GM23338 (cell line): ENCODE measurements at regions not wholly inside any gene's neighbourhood (a gene's known extent, or its start where the extent isn't known, plus 50 kb on each side); places are given as distances from the start of the nearest gene placed in this dataset.

Source experiments
- ATAC-seq: fragments of 200-7000 bp; cut with Tn5 transposase; 3 replicates; pipeline ENCODE4 v1.9.1; 2020
- DNase-seq: peaks from one replicate; pipeline ENCODE4 v3.0.0-alpha.2; 2015; ENCODE audit warnings: low spot score
- H2AFZ ChIP-seq: fragments of 200-600 bp; sonication (generic); 2 replicates; pipeline ENCODE4 v1.8.0; 2016; ENCODE audit warnings: antibody characterized with exemption, mild to moderate bottlenecking, moderate library complexity
- H3F3A ChIP-seq: fragments of 200-600 bp; sonication (generic); replicated peaks from 2 replicates; pipeline ENCODE4 v1.8.0; 2017; ENCODE audit warnings: antibody characterized with exemption, mixed run types, low read depth
- H3K27ac ChIP-seq: fragments of 200-600 bp; sonication (generic); 2 replicates; pipeline ENCODE4 v1.6.1; 2016; ENCODE audit warnings: low read depth
- H3K27me3 ChIP-seq: fragments of 200-600 bp; sonication (generic); 2 replicates; pipeline ENCODE4 v1.8.0; 2016; ENCODE audit warnings: mild to moderate bottlenecking, mixed run types, moderate library complexity; ENCODE audit not compliant: insufficient read depth
- H3K36me3 ChIP-seq: fragments of 200-600 bp; sonication (generic); 2 replicates; pipeline ENCODE4 v1.8.0; 2016; ENCODE audit warnings: mild to moderate bottlenecking; ENCODE audit not compliant: insufficient read depth
- H3K4me1 ChIP-seq: fragments of 200-600 bp; sonication (generic); 2 replicates; pipeline ENCODE4 v1.8.0; 2016; ENCODE audit warnings: mild to moderate bottlenecking, moderate library complexity; ENCODE audit not compliant: insufficient read depth
- H3K4me2 ChIP-seq: fragments of 200-600 bp; sonication (generic); 2 replicates; pipeline ENCODE4 v1.7.1; 2017; ENCODE audit warnings: mixed run types
- H3K4me3 ChIP-seq: fragments of 200-600 bp; sonication (generic); 2 replicates; pipeline ENCODE4 v1.6.1; 2016; ENCODE audit warnings: mixed run types
- H3K79me2 ChIP-seq: fragments of 200-600 bp; sonication (generic); replicated peaks from 2 replicates; pipeline ENCODE4 v1.8.0; 2017; ENCODE audit warnings: mild to moderate bottlenecking; ENCODE audit not compliant: insufficient read depth
- H3K9me2 ChIP-seq: fragments of 200-600 bp; sonication (generic); 2 replicates; pipeline ENCODE4 v1.8.0; 2017; ENCODE audit not compliant: insufficient read depth
- H4K20me1 ChIP-seq: fragments of 200-600 bp; sonication (generic); replicated peaks from 2 replicates; pipeline ENCODE4 v1.8.0; 2017; ENCODE audit warnings: mild to moderate bottlenecking; ENCODE audit not compliant: insufficient read depth
- H3K27ac Mint-ChIP-seq: 2 replicates; pipeline ENCODE4 v1.8.0; 2020; ENCODE audit warnings: inconsistent platforms, mild to moderate bottlenecking, moderate library complexity, mixed read lengths
- H3K27me3 Mint-ChIP-seq: 3 replicates; pipeline ENCODE4 v1.8.0; 2022; ENCODE audit warnings: low read depth, mild to moderate bottlenecking, moderate library complexity, mixed read lengths, inconsistent platforms; ENCODE audit not compliant: insufficient read depth, poor library complexity
- H3K36me3 Mint-ChIP-seq: 3 replicates; pipeline ENCODE4 v1.8.0; 2021; ENCODE audit warnings: low read depth, mild to moderate bottlenecking, inconsistent platforms, moderate library complexity, mixed read lengths
- H3K4me1 Mint-ChIP-seq: 3 replicates; pipeline ENCODE4 v1.8.0; 2020; ENCODE audit warnings: mild to moderate bottlenecking, inconsistent platforms, mixed read lengths
- H3K4me3 Mint-ChIP-seq: 3 replicates; pipeline ENCODE4 v1.8.0; 2021; ENCODE audit warnings: moderate library complexity, mild to moderate bottlenecking, inconsistent platforms, mixed read lengths
- H3K9me3 Mint-ChIP-seq: 3 replicates; pipeline ENCODE4 v1.8.0; 2020; ENCODE audit warnings: moderate library complexity, mild to moderate bottlenecking, inconsistent platforms, mixed read lengths
- CREB1 ChIP-seq: fragments of 250-450 bp; sonication (Bioruptor Pico); IDR thresholded peaks from 2 replicates; pipeline ENCODE4 v1.5.0; 2020; ENCODE audit warnings: low read depth, mild to moderate bottlenecking, moderate library complexity
- CTCF ChIP-seq, 2 experiments: fragments of 200-600 bp in 1 of 2; sonication (generic) in 1 of 2; conservative IDR thresholded peaks; 2 replicates each; pipeline versions ENCODE4 v1.5.1 to v1.6.1; 2016 to 2017; ENCODE audit warnings: antibody characterized with exemption in 2 of 2, low read depth in 2 of 2, mild to moderate bottlenecking in 2 of 2, moderate library complexity in 1 of 2
- EZH2 ChIP-seq: fragments of 200-600 bp; sonication (generic); IDR thresholded peaks from one replicate; pipeline ENCODE4 v1.8.0; 2017; ENCODE audit warnings: antibody characterized with exemption, mild to moderate bottlenecking, low read depth; ENCODE audit not compliant: unreplicated experiment
- EZH2phosphoT487 ChIP-seq: fragments of 200-600 bp; sonication (generic); IDR thresholded peaks from one replicate; pipeline ENCODE4 v1.8.1; 2018; ENCODE audit warnings: antibody characterized with exemption; ENCODE audit not compliant: unreplicated experiment
- JUNB ChIP-seq: IDR thresholded peaks from one replicate; pipeline ENCODE4 v1.6.1; 2016; ENCODE audit warnings: antibody characterized with exemption; ENCODE audit not compliant: unreplicated experiment
- NANOG ChIP-seq: IDR thresholded peaks from 2 replicates; pipeline ENCODE4 v1.6.1; 2016; ENCODE audit warnings: antibody characterized with exemption, borderline replicate concordance
- POLR2AphosphoS5 ChIP-seq: IDR thresholded peaks from 2 replicates; pipeline ENCODE4 v1.6.1; 2016; ENCODE audit warnings: antibody characterized with exemption, low read depth
- STAT1 ChIP-seq: IDR thresholded peaks from one replicate; pipeline ENCODE4 v1.6.1; 2016; ENCODE audit warnings: antibody characterized with exemption; ENCODE audit not compliant: unreplicated experiment
- ZNF114 ChIP-seq: fragments of 250-450 bp; sonication (Bioruptor Pico); IDR thresholded peaks from 2 replicates; pipeline ENCODE4 v1.5.0; 2020; ENCODE audit warnings: mild to moderate bottlenecking, moderate library complexity
- ZNF331 ChIP-seq: fragments of 250-450 bp; sonication (Bioruptor Pico); IDR thresholded peaks from 2 replicates; pipeline ENCODE4 v1.5.0; 2020; ENCODE audit warnings: low read depth, mild to moderate bottlenecking, moderate library complexity
- ZNF462 ChIP-seq: fragments of 250-450 bp; sonication (Bioruptor Pico); IDR thresholded peaks from 2 replicates; pipeline ENCODE4 v1.5.0; 2020; ENCODE audit warnings: mild to moderate bottlenecking, moderate library complexity
- TF ChIP-seq, protein P1 (sequence below): IDR thresholded peaks from one replicate; pipeline ENCODE4 v1.6.1; 2018; ENCODE audit warnings: antibody characterized with exemption; ENCODE audit not compliant: unreplicated experiment
- TF ChIP-seq, protein P2 (sequence below): IDR thresholded peaks from 2 replicates; pipeline ENCODE4 v1.6.1; 2016; ENCODE audit warnings: antibody characterized with exemption

DNA sequence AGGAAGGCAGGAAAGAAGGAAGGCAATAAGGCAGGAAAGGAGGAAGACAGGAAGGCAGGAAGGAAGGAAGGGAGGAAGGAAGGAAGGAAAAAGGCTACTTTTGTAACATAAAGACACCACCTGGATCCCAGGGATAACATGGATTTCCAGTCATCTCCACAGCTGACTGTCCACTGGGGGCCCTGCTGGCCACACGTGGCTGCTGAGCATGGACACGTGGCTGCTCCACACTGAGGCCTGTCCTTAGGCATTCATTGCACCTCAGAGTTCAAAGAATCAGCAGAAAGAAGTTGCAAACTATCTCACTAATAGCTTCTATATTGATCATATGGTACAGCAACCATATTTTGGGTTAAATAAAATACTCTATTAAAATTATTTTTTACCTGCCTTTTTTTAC, 130.2 kb upstream of the SALL3 start:
- H3K4me2 ChIP-seq: no peak overlapping the region
- H3F3A ChIP-seq: no peaks in the 10 kb centered on the region
- H3K27ac ChIP-seq: no peak overlapping the region
- no peaks in the 10 kb centered on the region for H3K79me2 ChIP-seq
- Mint-ChIP-seq H3K9me3 (peaks cover 92% of the 10 kb centered on the region), H3K4me3 (no peak overlapping the region), H3K27me3 (no peaks in the 10 kb centered on the region), H3K27ac (no peak overlapping the region), H3K36me3 (peaks cover 54% of the 10 kb centered on the region), H3K4me1 (no peaks in the 10 kb centered on the region)
- no peaks in the 10 kb centered on the region for H3K36me3 ChIP-seq
- TF ChIP-seq ZNF114 (CRISPR knock-in tag): no peak
- TF ChIP-seq, protein P1, sequence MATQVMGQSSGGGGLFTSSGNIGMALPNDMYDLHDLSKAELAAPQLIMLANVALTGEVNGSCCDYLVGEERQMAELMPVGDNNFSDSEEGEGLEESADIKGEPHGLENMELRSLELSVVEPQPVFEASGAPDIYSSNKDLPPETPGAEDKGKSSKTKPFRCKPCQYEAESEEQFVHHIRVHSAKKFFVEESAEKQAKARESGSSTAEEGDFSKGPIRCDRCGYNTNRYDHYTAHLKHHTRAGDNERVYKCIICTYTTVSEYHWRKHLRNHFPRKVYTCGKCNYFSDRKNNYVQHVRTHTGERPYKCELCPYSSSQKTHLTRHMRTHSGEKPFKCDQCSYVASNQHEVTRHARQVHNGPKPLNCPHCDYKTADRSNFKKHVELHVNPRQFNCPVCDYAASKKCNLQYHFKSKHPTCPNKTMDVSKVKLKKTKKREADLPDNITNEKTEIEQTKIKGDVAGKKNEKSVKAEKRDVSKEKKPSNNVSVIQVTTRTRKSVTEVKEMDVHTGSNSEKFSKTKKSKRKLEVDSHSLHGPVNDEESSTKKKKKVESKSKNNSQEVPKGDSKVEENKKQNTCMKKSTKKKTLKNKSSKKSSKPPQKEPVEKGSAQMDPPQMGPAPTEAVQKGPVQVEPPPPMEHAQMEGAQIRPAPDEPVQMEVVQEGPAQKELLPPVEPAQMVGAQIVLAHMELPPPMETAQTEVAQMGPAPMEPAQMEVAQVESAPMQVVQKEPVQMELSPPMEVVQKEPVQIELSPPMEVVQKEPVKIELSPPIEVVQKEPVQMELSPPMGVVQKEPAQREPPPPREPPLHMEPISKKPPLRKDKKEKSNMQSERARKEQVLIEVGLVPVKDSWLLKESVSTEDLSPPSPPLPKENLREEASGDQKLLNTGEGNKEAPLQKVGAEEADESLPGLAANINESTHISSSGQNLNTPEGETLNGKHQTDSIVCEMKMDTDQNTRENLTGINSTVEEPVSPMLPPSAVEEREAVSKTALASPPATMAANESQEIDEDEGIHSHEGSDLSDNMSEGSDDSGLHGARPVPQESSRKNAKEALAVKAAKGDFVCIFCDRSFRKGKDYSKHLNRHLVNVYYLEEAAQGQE: no peak
- TF ChIP-seq EZH2phosphoT487: no peak
- TF ChIP-seq, protein P2, sequence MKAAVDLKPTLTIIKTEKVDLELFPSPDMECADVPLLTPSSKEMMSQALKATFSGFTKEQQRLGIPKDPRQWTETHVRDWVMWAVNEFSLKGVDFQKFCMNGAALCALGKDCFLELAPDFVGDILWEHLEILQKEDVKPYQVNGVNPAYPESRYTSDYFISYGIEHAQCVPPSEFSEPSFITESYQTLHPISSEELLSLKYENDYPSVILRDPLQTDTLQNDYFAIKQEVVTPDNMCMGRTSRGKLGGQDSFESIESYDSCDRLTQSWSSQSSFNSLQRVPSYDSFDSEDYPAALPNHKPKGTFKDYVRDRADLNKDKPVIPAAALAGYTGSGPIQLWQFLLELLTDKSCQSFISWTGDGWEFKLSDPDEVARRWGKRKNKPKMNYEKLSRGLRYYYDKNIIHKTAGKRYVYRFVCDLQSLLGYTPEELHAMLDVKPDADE: no peak
- TF ChIP-seq NANOG: no peak
- TF ChIP-seq CTCF (conservative IDR thresholded peaks at IDR 0.05; ENCODE audit: low read depth in 2 of 2): no peak
- TF ChIP-seq STAT1: no peak
- no peak for TF ChIP-seq CREB1 (CRISPR knock-in tag)
- no peak for TF ChIP-seq EZH2
- no peak for TF ChIP-seq JUNB
- no peak for TF ChIP-seq ZNF331 (CRISPR knock-in tag)
- no peak for TF ChIP-seq ZNF462
- no peak for TF ChIP-seq POLR2AphosphoS5
- no peaks in the 10 kb centered on the region for H4K20me1 ChIP-seq
- no peak overlapping the region for H2AFZ ChIP-seq
- H3K4me3 ChIP-seq: no peak overlapping the region
- no peaks in the 10 kb centered on the region for H3K4me1 ChIP-seq
- ATAC-seq (no peak), DNase-seq (no peak)
- H3K27me3 ChIP-seq: no peaks in the 10 kb centered on the region
- H3K9me2 ChIP-seq: no peaks in the 10 kb centered on the region
